Ovary (tissue), 3 donors: ENCODE measurements at regions not wholly inside any gene's neighbourhood (a gene's known extent, or its start where the extent isn't known, plus 50 kb on each side); places are given as distances from the start of the nearest gene placed in this dataset.

ENCODE experiments used
- CTCF ChIP-seq, 3 donors: fragments of 450-650 bp in 2 of 3; fragments of 200-600 bp in 1 of 3; IDR thresholded peaks; one replicate each; pipeline versions ENCODE4 v1.5.1 to v1.8.0; 2016 to 2022; ENCODE audit warnings: antibody characterized with exemption in 3 of 3, mild to moderate bottlenecking in 1 of 3
- EP300 ChIP-seq: sonication (generic); formaldehyde crosslinking; IDR thresholded peaks from one replicate; pipeline ENCODE4 v1.6.1; 2017; ENCODE audit warnings: antibody characterized with exemption
- POLR2A ChIP-seq: fragments of 450-650 bp; IDR thresholded peaks from one replicate; pipeline ENCODE4 v1.6.1; 2017; ENCODE audit warnings: antibody characterized with exemption, mild to moderate bottlenecking, moderate library complexity
- donor health status: DM: no; HTN: no; CAD: no.

- TF ChIP-seq POLR2A (no peak), CTCF (IDR thresholded peaks at IDR 0.05) (no peak), EP300 (no peak)
These were observed 1579.3 kb downstream of the C4orf33 start for GRCh38 chr4:130675266-130675665.
